ENCODE measurements at regions not wholly inside any gene's neighbourhood (a gene's known extent, or its start where the extent isn't known, plus 50 kb on each side); places are given as distances from the start of the nearest gene placed in this dataset.
"Not testable (repeated sequence)": the region's sequence is repeated elsewhere in the genome, so short reads cannot be mapped to it uniquely, and the experiment has no call there.

GRCh38 chr12:111249018-111249370 lies 119.9 kb downstream of the PHETA1 start:
- DNase-seq: no peak

GRCh38 chr12:111248236-111249017 lies 120.5 kb downstream of the PHETA1 start:
- DNase-seq: peak in 1 of 51 donors; percentile 2

GRCh38 chr12:111247083-111247783 lies 121.7 kb downstream of the PHETA1 start:
- no peak for DNase-seq

- no peak for DNase-seq
These were observed 122.4 kb downstream of the PHETA1 start for GRCh38 chr12:111246477-111247011.

- no peak for DNase-seq
These were observed 123.0 kb downstream of the PHETA1 start for GRCh38 chr12:111245701-111246476.

- DNase-seq: no peak
These were observed 124.2 kb downstream of the PHETA1 start for GRCh38 chr12:111244673-111245072.

GRCh38 chr12:111242817-111243216 lies 126.1 kb downstream of the PHETA1 start:
- not testable (repeated sequence) for DNase-seq

- DNase-seq: no peak
These were observed 126.7 kb downstream of the PHETA1 start for GRCh38 chr12:111242184-111242583.

GRCh38 chr12:111240374-111240773 lies 128.5 kb downstream of the PHETA1 start:
- DNase-seq: no peak

- DNase-seq: no peak
These were observed 129.7 kb downstream of the PHETA1 start for GRCh38 chr12:111239235-111239634.

GRCh38 chr12:111238075-111238734 lies 130.7 kb downstream of the PHETA1 start:
- DNase-seq: no peak

GRCh38 chr12:111234491-111234890 lies 134.4 kb downstream of the PHETA1 start:
- DNase-seq: not testable (repeated sequence)

- DNase-seq: no peak
These were observed 135.1 kb downstream of the PHETA1 start for GRCh38 chr12:111233786-111234185.

- no peak for DNase-seq
These were observed 138.2 kb downstream of the PHETA1 start for GRCh38 chr12:111230649-111231048.

GRCh38 chr12:111228916-111229666 lies 139.8 kb downstream of the PHETA1 start:
- no peak for DNase-seq

GRCh38 chr12:111227476-111228420 lies 141.1 kb downstream of the PHETA1 start:
- DNase-seq: no peak

GRCh38 chr12:111226680-111227079 lies 142.2 kb downstream of the PHETA1 start:
- DNase-seq: no peak

- DNase-seq: no peak
These were observed 143.6 kb downstream of the PHETA1 start for GRCh38 chr12:111225307-111225706.

Data from hypothalamus (tissue), 51 donors.